ENCODE measurements at regions not wholly inside any gene's neighbourhood (a gene's known extent, or its start where the extent isn't known, plus 50 kb on each side); places are given as distances from the start of the nearest gene placed in this dataset.
"Not testable (repeated sequence)": the region's sequence is repeated elsewhere in the genome, so short reads cannot be mapped to it uniquely, and the experiment has no call there.

- DNase-seq = no peak
Observed at GRCh38 chr5:39720136-39720535, 295.4 kb upstream of the DAB2 start.

DNA sequence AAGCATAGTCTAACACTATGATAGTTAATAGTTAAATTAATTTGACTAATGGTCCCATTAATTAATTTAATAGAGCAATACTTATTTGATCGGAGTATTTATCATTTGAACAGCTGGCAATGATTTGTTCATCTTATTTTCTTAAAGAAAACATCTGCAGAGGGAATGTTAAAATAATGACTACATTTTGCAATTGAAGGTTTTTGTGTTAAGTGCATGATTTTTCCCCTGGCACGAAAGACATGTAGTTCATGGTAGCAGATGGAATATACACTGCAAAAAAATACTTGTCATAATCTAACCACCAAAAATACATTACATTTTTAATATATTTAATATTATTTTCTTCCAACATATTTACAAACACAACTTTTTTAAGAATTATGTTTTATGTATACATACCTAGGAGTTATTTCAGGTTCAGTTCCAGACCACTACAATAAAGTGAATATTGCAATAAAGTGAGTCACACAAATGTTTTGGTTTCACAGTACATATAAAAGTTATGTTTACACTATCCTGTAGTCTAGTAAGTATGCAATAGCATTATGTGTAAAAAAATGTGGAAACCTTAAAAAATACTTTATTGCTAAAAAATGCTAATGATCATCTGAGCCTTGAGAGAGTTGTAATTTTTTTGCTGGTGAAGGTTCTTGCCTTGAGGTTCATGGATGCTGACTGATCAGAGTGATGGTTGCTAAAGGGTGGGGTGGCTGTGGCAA, 292.6 kb upstream of the DAB2 start:
- no peak for DNase-seq

- peak; percentile 4 for DNase-seq
Observed at GRCh38 chr5:39716532-39717028, 291.8 kb upstream of the DAB2 start.

- DNase-seq = peak; percentile 36 to 39
Observed at GRCh38 chr5:39714036-39714698, 289.4 kb upstream of the DAB2 start.

DNA sequence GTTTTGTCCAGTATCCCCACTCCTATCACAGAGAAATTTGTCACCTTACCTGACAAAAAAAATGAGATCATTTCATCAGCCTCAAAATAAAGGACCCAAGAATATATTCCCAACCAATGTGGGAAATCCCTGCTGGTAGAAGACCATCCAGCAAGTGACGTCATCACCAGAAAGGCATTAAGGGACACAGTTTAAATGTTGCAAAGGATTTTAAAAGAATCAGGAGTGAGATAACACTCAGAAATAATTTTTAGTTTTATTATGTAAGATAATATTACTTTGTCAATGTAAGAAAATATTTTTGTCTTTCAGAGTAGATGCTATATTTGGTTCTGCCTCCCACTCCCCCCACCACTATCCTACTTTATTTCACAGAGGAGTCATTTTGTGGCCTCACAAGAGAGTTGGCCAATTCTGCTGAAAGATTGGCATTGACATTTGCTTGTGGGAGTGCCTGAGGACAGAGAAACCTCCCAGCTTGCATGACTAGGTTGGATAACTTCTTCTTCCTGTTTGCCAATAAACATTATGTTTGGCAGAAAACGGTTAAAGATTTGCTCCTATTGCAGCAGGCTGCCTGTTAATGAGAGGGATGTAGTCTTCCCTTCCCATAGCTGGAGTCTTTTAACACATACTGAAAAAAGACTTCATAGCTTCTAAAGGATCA, 288.6 kb upstream of the DAB2 start:
- no peak for DNase-seq

- DNase-seq = no peak
Observed at GRCh38 chr5:39712316-39713249, 287.8 kb upstream of the DAB2 start.

GRCh38 chr5:39711821-39712220, 287.0 kb upstream of the DAB2 start:
- no peak for DNase-seq

GRCh38 chr5:39709032-39709431, 284.3 kb upstream of the DAB2 start:
- no peak for DNase-seq

- DNase-seq = no peak
Observed at GRCh38 chr5:39702928-39703327, 278.1 kb upstream of the DAB2 start.

- DNase-seq = no peak
Observed at GRCh38 chr5:39700523-39700922, 275.7 kb upstream of the DAB2 start.

- DNase-seq = no peak
Observed at GRCh38 chr5:39698838-39699560, 274.2 kb upstream of the DAB2 start.

GRCh38 chr5:39697881-39698280, 273.1 kb upstream of the DAB2 start:
- DNase-seq = no peak

DNA sequence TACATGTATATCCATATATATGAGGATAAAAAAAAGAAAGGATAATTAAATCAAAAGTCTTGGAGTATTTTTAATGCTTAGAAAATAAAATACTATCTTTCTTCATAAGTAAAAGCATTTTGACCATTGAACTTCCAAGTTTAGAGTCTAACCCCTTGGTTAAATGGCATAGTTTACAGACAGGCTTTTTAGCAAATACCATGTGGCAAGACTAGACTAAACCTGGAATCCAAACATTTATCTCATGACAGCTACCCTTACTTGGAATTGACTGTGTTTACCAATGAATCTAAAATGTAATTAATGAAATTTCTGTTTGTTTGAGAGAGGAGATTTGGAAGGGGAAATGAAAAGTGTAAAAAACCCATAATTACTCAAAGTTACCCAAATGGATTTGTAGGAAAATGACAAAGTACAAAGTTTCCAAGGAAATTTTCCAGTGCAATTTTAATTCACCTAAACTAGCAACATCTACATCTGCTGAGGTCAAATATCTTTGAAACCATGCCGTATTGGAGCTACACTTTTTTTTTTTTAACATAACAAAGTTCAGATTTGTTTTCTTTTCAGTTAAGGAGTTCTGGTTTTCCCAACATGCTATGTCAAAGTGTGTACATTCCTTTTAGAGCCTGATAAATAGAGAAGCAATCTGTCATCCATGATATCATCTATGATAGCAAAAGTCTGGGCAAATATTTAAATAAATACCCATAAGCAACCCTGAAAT, 272.1 kb upstream of the DAB2 start:
- DNase-seq = no peak

GRCh38 chr5:39691993-39692392, 267.2 kb upstream of the DAB2 start:
- no peak for DNase-seq

GRCh38 chr5:39691136-39691535, 266.4 kb upstream of the DAB2 start:
- DNase-seq = no peak

- no peak for DNase-seq
Observed at GRCh38 chr5:39689919-39690318, 265.1 kb upstream of the DAB2 start.

DNA sequence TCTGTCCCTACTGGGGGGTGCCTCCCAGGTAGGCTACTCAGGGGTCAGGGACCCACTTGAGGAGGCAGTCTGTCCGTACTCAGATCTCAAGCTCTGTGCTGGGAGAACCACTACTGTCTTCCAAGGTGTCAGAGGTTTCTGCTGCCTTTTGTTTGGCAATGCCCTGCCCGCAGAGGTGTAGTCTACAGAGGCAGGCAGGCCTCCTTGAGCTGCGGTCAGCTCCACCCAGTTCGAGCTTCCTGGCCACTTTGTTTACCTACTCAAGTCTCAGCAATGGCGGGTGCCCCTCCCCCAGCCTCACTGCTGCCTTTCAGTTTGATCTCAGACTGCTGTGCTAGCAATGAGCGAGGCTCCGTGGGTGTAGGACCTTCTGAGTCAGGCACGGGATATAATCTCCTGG, 263.1 kb upstream of the DAB2 start:
- DNase-seq = not testable (repeated sequence)

GRCh38 chr5:39680213-39680612, 255.4 kb upstream of the DAB2 start:
- DNase-seq = no peak

- no peak for DNase-seq
Observed at GRCh38 chr5:39678534-39678933, 253.8 kb upstream of the DAB2 start.

GRCh38 chr5:39675676-39676075, 250.9 kb upstream of the DAB2 start:
- no peak for DNase-seq
